ENCODE measurements at regions not wholly inside any gene's neighbourhood (a gene's known extent, or its start where the extent isn't known, plus 50 kb on each side); places are given as distances from the start of the nearest gene placed in this dataset.
"Not testable (repeated sequence)": the region's sequence is repeated elsewhere in the genome, so short reads cannot be mapped to it uniquely, and the experiment has no call there.

GRCh38 chr3:147333098-147333497 is 73.2 kb downstream of the ZIC4 start:
- 33% methylated on average over 3 of the region's 3 CpGs for WGBS
- no peaks in the 10 kb centered on the region for H3K4me1 ChIP-seq
- no peaks in the 10 kb centered on the region for H3K9me3 ChIP-seq

GRCh38 chr3:147328711-147329110 is 77.6 kb downstream of the ZIC4 start:
- no peak for DNase-seq (ENCODE audit: low spot score in 2 of 2)
- TF ChIP-seq POLR2A (IDR thresholded peaks at IDR 0.05) (no peak), POLR2AphosphoS5 (IDR thresholded peaks at IDR 0.05) (no peak), CTCF (IDR thresholded peaks at IDR 0.05) (no peak), EP300 (IDR thresholded peaks at IDR 0.05) (no peak)
- Histone ChIP-seq H3K4me1 (no peaks in the 10 kb centered on the region), H3K4me3 (no peak overlapping the region), H3K9me3 (no peaks in the 10 kb centered on the region), H3K27ac (no peak overlapping the region), H3K36me3 (no peaks in the 10 kb centered on the region), H3K27me3 (peaks cover 4% of the 10 kb centered on the region)
- 94% methylated on average over 2 of the region's 2 CpGs for WGBS

More at GRCh38 chr3:147333098-147333497, 73.2 kb downstream of the ZIC4 start:
- Histone ChIP-seq H3K27ac (no peak overlapping the region), H3K4me3 (no peak overlapping the region), H3K27me3 (peaks cover 4% of the 10 kb centered on the region), H3K36me3 (no peaks in the 10 kb centered on the region)
- DNase-seq (ENCODE audit: low spot score in 2 of 2): no peak
- TF ChIP-seq EP300 (IDR thresholded peaks at IDR 0.05): no peak
- no peak for TF ChIP-seq POLR2AphosphoS5 (IDR thresholded peaks at IDR 0.05)
- no peak for TF ChIP-seq POLR2A (IDR thresholded peaks at IDR 0.05)
- no peak for TF ChIP-seq CTCF (IDR thresholded peaks at IDR 0.05)

- no peak for TF ChIP-seq POLR2A (IDR thresholded peaks at IDR 0.05)
- TF ChIP-seq POLR2AphosphoS5 (IDR thresholded peaks at IDR 0.05): no peak
- TF ChIP-seq EP300 (IDR thresholded peaks at IDR 0.05): no peak
- TF ChIP-seq CTCF (IDR thresholded peaks at IDR 0.05): no peak
Measured at GRCh38 chr3:147324356-147324755, 82.0 kb downstream of the ZIC4 start.

GRCh38 chr3:147318900-147319299 is 87.4 kb downstream of the ZIC4 start:
- Histone ChIP-seq H3K9me3 (no peaks in the 10 kb centered on the region), H3K36me3 (no peaks in the 10 kb centered on the region), H3K27me3 (no peaks in the 10 kb centered on the region), H3K4me1 (no peaks in the 10 kb centered on the region), H3K27ac (no peak overlapping the region), H3K4me3 (no peak overlapping the region)
- WGBS: 55% methylated on average over 3 of the region's 3 CpGs
- no peak for DNase-seq (ENCODE audit: low spot score in 2 of 2)
- TF ChIP-seq CTCF (IDR thresholded peaks at IDR 0.05) (no peak), EP300 (IDR thresholded peaks at IDR 0.05) (no peak), POLR2AphosphoS5 (IDR thresholded peaks at IDR 0.05) (no peak), POLR2A (IDR thresholded peaks at IDR 0.05) (no peak)

More at GRCh38 chr3:147324356-147324755, 82.0 kb downstream of the ZIC4 start:
- DNase-seq (ENCODE audit: low spot score in 2 of 2): no peak
- no peaks in the 10 kb centered on the region for H3K36me3 ChIP-seq
- H3K9me3 ChIP-seq: no peaks in the 10 kb centered on the region
- H3K27me3 ChIP-seq: no peaks in the 10 kb centered on the region
- H3K27ac ChIP-seq: no peak overlapping the region
- no peak overlapping the region for H3K4me3 ChIP-seq
- H3K4me1 ChIP-seq: no peaks in the 10 kb centered on the region

GRCh38 chr3:147317080-147317479 is 89.3 kb downstream of the ZIC4 start:
- H3K4me1 ChIP-seq; DNase-seq (ENCODE audit: low spot score in 2 of 2); H3K9me3 ChIP-seq; H3K4me3 ChIP-seq; H3K27me3 ChIP-seq; H3K36me3 ChIP-seq; H3K27ac ChIP-seq: not testable (repeated sequence)
- WGBS: 75% methylated on average over 6 of the region's 6 CpGs

- Histone ChIP-seq H3K27ac (no peak overlapping the region), H3K4me1 (no peaks in the 10 kb centered on the region), H3K27me3 (no peaks in the 10 kb centered on the region), H3K4me3 (no peak overlapping the region), H3K9me3 (no peaks in the 10 kb centered on the region), H3K36me3 (no peaks in the 10 kb centered on the region)
- DNase-seq (ENCODE audit: low spot score in 2 of 2): no peak
- no peak for TF ChIP-seq POLR2AphosphoS5 (IDR thresholded peaks at IDR 0.05)
- no peak for TF ChIP-seq EP300 (IDR thresholded peaks at IDR 0.05)
- no peak for TF ChIP-seq POLR2A (IDR thresholded peaks at IDR 0.05)
- TF ChIP-seq CTCF (IDR thresholded peaks at IDR 0.05): no peak
- 50% methylated on average over 1 of the region's 1 CpG for WGBS
Measured at GRCh38 chr3:147313513-147313912, 92.8 kb downstream of the ZIC4 start.

Data from suprapubic skin (tissue), 4 donors.